GM19238 (cell line): ENCODE measurements at regions not wholly inside any gene's neighbourhood (a gene's known extent, or its start where the extent isn't known, plus 50 kb on each side); places are given as distances from the start of the nearest gene placed in this dataset.

Experiments
- DNase-seq: peaks from one replicate; pipeline ENCODE4 v3.0.0; 2011; ENCODE audit warnings: low spot score; ENCODE audit not compliant: insufficient read length

DNA sequence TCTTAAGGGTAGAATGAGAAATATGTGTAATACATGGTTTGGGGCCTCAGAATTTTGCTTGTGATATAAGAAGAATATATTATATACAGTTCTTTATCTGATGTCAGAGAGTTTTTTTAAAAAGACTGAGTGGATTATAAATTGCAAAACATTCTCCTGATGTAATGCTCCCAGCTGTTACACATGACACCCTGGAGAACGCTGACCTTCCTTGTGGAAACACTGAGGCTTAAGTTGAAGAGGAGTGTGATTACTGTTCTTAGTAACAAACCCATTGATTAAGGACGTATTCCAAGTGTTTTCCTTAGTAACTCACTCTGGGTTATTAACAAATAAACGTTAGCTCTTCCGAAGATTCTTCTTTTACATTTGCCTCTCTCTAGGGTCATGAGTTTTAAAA is 1069.3 kb upstream of the CNTNAP5 start:
- no peak for DNase-seq

- no peak for DNase-seq
Observed at GRCh38 chr2:122960759-122961641, 1064.1 kb upstream of the CNTNAP5 start.

GRCh38 chr2:122966461-122966860 is 1058.6 kb upstream of the CNTNAP5 start:
- no peak for DNase-seq

DNA sequence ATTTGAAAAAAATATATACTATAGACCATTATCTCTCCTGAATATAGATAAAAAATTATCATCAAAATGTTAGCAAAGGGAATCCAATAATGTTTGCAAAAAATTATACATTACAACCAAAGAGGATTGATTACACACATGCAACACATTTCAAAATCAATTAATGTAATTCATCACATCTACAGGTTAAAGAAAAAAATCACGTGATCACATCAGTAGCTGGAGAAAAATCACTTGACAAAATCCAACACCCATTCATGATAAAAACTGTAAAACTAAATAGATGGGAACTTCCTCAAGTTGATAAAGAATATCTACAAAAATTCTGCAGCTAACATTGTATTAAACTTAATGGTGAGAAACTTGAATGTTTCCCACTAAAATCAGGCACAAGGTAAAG is 1047.5 kb upstream of the CNTNAP5 start:
- DNase-seq = no peak

DNA sequence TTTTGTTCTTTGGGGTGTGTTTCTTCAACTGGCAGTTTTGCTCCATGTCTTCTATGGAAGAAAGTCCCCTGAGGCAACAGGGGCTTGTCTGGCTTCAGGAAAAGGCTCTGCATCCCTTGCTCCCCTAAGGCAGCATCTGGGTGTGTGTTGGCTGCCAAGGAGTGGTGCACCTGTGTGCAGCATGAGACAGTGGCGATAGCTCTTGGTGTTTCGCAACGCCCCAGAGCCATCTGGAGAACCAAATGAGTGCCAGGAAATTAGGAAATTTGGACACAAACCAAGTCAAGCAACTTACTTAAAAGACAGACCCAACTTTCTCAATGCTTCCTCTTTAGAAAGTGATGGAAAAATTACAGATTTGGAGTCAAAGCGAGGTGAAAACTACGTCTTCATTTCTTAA is 1044.4 kb upstream of the CNTNAP5 start:
- DNase-seq = no peak

- DNase-seq = no peak
Observed at GRCh38 chr2:122982936-122983335, 1042.2 kb upstream of the CNTNAP5 start.

GRCh38 chr2:122988395-122989221 is 1036.5 kb upstream of the CNTNAP5 start:
- no peak for DNase-seq

DNA sequence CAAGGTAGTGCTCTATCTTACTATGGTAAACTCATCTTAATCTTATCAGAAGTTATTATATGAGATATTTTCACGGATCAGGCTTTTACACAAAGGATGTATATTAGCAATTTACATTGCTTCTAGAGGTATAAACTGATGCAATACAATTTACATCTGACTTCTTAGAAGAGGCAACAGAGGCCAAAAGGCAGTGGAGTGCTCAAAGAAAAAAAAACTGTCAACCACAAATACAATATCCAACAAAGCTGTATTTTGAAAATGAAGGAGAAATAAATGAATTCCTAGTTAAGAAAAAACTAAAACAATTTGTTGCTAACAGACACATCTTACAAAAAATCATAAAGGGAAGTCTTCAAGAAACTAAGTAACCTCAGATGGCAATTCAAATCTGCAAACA is 1031.5 kb upstream of the CNTNAP5 start:
- DNase-seq = no peak

GRCh38 chr2:122999258-122999657 is 1025.8 kb upstream of the CNTNAP5 start:
- DNase-seq = no peak

GRCh38 chr2:122999821-123000220 is 1025.3 kb upstream of the CNTNAP5 start:
- no peak for DNase-seq

DNA sequence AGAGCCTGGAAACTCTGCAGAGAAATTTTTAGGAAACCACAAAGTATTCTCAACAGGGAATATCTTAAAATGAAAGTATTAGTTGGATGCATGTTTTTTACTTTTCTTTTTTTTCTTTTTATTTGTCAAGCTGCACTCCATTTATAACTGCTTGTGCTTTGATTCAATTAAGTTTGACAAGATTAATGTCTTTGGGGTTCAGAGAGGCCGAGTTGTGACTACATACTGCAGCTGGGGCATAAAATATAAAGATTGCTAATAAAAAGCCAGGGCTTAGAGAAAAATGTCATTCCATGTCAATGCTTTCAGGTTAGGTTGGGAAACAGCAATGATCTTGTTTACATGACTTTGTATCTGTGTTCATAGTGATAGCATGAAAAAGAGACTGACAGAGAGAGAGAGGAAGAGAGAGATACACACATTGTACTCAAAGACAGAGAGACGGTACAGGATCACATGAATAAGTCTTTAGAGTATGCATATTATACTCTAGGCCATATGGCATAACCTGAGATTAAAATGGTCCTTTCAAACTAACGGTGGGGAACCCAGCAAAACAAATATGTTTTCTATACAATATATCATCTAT is 1022.3 kb upstream of the CNTNAP5 start:
- no peak for DNase-seq

DNA sequence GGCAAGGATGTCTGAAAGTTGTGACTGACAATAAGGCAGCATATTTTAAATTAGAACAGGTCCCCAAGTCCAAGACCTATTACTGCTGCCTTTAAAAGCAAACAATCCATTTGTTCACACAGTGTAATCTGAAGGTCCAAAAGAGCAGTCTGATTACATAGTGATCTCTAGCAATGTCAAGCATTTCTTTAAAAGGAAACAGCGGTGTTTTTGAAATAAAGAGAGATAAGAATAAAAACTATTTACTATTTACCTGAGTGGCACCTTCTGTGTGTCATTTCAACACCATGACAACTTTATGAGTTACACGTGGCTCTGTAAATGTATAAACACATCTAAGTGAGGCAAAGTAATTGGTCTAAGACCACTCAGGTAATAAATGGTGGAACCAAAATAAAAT is 1009.9 kb upstream of the CNTNAP5 start:
- DNase-seq = no peak

DNA sequence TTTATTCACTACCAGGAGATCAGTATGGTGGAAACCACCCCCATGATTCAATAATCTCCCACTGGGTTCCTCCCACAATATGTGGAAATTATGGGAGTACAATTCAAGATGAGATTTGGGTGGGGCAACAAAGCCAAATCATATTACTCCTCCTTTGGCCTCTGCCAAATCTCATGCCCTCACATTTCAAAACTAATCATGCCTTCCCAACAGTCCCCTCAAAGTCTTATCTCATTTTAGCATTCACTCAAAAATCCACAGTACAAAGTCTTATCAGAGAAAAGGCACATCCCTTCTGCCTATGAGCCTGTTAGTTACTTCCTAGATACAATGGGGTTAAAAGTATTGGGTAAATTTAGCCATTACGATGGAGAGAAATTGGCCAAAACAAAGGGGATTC is 989.5 kb upstream of the CNTNAP5 start:
- DNase-seq = no peak

- DNase-seq = no peak
Observed at GRCh38 chr2:123036300-123036699, 988.8 kb upstream of the CNTNAP5 start.

DNA sequence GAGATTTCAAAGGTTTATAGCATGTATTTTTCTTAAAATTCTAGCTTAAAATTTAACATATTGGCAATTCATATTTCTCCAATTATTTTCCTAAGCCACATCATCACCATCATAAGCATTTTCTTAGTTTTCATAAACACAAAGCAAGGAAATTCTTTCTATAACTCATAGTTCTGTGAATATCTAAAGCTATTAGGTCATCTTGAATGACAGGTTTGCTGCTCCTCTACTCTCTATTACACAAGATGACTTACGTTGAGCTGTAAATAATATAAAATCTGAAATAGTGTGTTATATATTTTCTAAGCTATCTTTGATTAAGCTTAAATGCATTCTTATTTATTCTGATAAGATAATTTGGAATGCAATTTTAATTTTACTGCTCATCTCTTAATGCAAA is 984.6 kb upstream of the CNTNAP5 start:
- no peak for DNase-seq

GRCh38 chr2:123043458-123043857 is 981.6 kb upstream of the CNTNAP5 start:
- no peak for DNase-seq

GRCh38 chr2:123045713-123046112 is 979.4 kb upstream of the CNTNAP5 start:
- DNase-seq = no peak

DNA sequence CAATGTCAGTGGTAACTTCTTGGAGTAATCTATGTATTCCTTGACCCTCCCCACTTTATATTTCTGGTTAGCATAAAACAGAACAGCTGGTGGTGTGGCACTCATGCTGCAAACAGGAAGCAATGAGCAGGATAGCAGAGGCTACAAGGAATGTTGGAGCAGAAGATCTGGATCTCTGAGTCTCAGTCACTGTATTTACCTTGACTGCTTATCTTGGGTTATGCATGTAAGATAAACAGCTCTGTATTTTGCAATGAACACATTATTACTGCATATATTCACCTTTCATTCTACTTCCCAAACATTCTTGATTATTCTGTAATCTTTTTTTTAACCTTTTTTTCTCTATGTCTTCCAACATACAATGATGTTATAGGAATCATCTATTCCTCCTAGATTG is 977.9 kb upstream of the CNTNAP5 start:
- DNase-seq = no peak

- no peak for DNase-seq
Observed at GRCh38 chr2:123051136-123051535, 974.0 kb upstream of the CNTNAP5 start.

DNA sequence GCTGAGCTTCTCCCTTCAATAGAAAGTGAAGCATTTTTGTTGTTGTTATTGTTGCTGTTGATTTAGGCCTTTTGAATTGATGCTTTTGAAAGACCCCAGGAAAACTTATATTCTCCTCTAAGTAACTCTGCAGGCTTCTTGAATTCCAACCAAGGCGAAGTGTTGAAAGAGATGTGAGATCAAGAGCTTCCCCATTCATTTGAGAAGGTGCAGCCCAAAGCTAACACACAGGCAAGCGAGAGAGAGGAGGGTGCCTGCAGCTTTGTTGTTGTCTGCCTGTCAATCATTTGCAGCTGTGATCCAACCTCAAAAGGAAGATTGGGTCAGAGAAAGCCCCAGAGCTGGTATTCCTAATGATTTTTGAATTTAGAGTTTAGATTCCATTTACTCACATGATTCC is 963.6 kb upstream of the CNTNAP5 start:
- DNase-seq = no peak

DNA sequence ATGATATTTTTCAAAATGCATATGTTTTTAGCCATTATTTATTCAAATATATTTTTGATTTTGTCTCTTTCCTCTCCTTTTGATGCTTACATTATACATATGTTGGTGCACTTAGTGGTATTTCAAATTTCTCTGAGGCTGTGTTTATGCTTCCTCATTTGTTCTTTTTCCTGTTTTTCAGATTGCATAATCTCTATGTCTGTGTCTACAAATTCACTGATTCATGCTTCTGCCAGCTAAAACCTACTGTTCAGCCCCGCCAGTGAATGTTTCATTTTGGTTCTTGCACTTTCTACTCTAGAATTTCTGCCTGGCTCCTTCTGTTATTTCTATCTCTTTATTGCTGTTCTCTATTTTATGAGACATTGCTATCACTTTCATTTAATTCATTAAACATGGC is 951.7 kb upstream of the CNTNAP5 start:
- no peak for DNase-seq

GRCh38 chr2:123073956-123074355 is 951.1 kb upstream of the CNTNAP5 start:
- no peak for DNase-seq
